ENCODE measurements at regions not wholly inside any gene's neighbourhood (a gene's known extent, or its start where the extent isn't known, plus 50 kb on each side); places are given as distances from the start of the nearest gene placed in this dataset.

DNA sequence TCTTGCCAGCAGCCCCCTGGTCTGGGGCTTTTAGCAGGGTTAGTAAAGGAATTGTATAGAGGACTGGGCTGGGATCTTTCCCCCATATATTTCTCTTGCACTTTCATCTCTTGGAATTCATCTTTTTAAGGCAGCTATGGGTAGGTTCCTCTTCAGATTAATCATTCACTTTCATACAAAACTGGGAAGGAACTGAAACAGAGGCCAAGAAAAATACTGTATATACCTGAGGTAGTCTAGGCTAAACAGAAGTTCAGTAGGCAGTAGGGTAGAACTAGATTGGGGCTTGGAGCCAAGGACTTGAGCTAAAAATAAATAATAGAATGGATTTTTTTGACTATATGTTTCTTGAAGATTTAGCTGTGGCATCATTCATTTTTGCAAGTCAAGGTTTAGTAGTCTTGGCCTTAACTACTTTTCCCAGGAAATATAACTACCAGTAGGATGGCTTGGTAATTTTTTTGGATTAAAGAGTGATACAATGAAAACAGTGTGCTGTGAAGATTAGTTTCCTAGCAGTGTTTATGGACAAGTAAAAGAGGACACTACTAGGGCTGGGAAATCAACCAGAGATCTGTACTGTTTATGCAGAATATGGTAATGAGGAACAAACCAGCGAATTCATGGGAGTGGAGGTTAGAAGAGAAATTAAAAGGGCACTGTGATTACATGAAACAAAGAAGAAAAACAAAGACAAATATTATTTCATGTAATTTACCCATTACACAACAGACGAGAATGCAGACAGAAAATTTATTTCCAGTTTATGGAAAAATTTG, 50.9 kb upstream of the PTGS2 start:
- no peak for DNase-seq
